Parathyroid adenoma (tissue), 2 donors: ENCODE measurements at regions not wholly inside any gene's neighbourhood (a gene's known extent, or its start where the extent isn't known, plus 50 kb on each side); places are given as distances from the start of the nearest gene placed in this dataset.

Experiments used
- H2AFZ ChIP-seq: fragments of 300-600 bp; sonication (generic); one replicate; pipeline ENCODE4 v1.7.0; 2017; ENCODE audit warnings: antibody characterized with exemption, mild to moderate bottlenecking
- H3K27ac ChIP-seq: fragments of 300-600 bp; sonication (generic); one replicate; pipeline ENCODE4 v1.7.0; 2017
- H3K27me3 ChIP-seq: fragments of 300-600 bp; sonication (generic); one replicate; pipeline ENCODE4 v1.7.0; 2017; ENCODE audit warnings: low read length; ENCODE audit not compliant: control insufficient read depth, insufficient read depth
- H3K36me3 ChIP-seq: fragments of 300-600 bp; sonication (generic); one replicate; pipeline ENCODE4 v1.7.0; 2017; ENCODE audit warnings: low read length; ENCODE audit not compliant: control insufficient read depth, insufficient read depth
- H3K4me1 ChIP-seq: fragments of 300-600 bp; sonication (generic); one replicate; pipeline ENCODE4 v1.7.0; 2017; ENCODE audit warnings: control low read depth
- H3K4me2 ChIP-seq: fragments of 300-600 bp; sonication (generic); one replicate; pipeline ENCODE4 v1.7.0; 2017; ENCODE audit warnings: low read length
- H3K4me3 ChIP-seq: fragments of 300-600 bp; sonication (generic); one replicate; pipeline ENCODE4 v1.7.0; 2017; ENCODE audit warnings: low read depth, low read length
- H3K79me2 ChIP-seq: fragments of 300-600 bp; sonication (generic); one replicate; pipeline ENCODE4 v1.7.0; 2017; ENCODE audit warnings: control low read depth
- H3K9ac ChIP-seq: fragments of 300-600 bp; sonication (generic); one replicate; pipeline ENCODE4 v1.7.0; 2017; ENCODE audit warnings: mild to moderate bottlenecking
- H3K9me3 ChIP-seq: fragments of 300-600 bp; sonication (generic); one replicate; pipeline ENCODE4 v1.7.0; 2017; ENCODE audit warnings: low read length; ENCODE audit not compliant: control insufficient read depth
- TF ChIP-seq, protein P1 (sequence below): fragments of 300-600 bp; sonication (generic); IDR thresholded peaks from one replicate; pipeline ENCODE4 v1.7.0; 2017; ENCODE audit warnings: antibody characterized with exemption, mild to moderate bottlenecking
- donor health status: primary hyperparathyroidism.

- Histone ChIP-seq H3K9ac (no peak overlapping the region), H3K36me3 (no peaks in the 10 kb centered on the region), H2AFZ (no peak overlapping the region), H3K9me3 (no peaks in the 10 kb centered on the region), H3K4me3 (no peak overlapping the region), H3K27me3 (no peaks in the 10 kb centered on the region), H3K4me2 (no peak overlapping the region), H3K79me2 (no peaks in the 10 kb centered on the region), H3K27ac (peak overlapping the region; percentile 5), H3K4me1 (peaks cover 29% of the 10 kb centered on the region)
- TF ChIP-seq, protein P1, sequence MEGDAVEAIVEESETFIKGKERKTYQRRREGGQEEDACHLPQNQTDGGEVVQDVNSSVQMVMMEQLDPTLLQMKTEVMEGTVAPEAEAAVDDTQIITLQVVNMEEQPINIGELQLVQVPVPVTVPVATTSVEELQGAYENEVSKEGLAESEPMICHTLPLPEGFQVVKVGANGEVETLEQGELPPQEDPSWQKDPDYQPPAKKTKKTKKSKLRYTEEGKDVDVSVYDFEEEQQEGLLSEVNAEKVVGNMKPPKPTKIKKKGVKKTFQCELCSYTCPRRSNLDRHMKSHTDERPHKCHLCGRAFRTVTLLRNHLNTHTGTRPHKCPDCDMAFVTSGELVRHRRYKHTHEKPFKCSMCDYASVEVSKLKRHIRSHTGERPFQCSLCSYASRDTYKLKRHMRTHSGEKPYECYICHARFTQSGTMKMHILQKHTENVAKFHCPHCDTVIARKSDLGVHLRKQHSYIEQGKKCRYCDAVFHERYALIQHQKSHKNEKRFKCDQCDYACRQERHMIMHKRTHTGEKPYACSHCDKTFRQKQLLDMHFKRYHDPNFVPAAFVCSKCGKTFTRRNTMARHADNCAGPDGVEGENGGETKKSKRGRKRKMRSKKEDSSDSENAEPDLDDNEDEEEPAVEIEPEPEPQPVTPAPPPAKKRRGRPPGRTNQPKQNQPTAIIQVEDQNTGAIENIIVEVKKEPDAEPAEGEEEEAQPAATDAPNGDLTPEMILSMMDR, result no peak
Observed at GRCh38 chr5:68429510-68429909, 214.0 kb downstream of the PIK3R1 start.

GRCh38 chr5:68430279-68430678 is 214.7 kb downstream of the PIK3R1 start:
- H3K79me2 ChIP-seq, result no peaks in the 10 kb centered on the region
- peak overlapping the region; percentile 5 for H3K27ac ChIP-seq
- H3K4me1 ChIP-seq, result peaks cover 31% of the 10 kb centered on the region
- H3K4me3 ChIP-seq, result no peak overlapping the region
- no peak overlapping the region for H3K4me2 ChIP-seq
- H3K9me3 ChIP-seq, result no peaks in the 10 kb centered on the region
- H3K36me3 ChIP-seq, result no peaks in the 10 kb centered on the region
- TF ChIP-seq, protein P1, result no peak
- no peaks in the 10 kb centered on the region for H3K27me3 ChIP-seq
- H2AFZ ChIP-seq, result no peak overlapping the region
- no peak overlapping the region for H3K9ac ChIP-seq

DNA sequence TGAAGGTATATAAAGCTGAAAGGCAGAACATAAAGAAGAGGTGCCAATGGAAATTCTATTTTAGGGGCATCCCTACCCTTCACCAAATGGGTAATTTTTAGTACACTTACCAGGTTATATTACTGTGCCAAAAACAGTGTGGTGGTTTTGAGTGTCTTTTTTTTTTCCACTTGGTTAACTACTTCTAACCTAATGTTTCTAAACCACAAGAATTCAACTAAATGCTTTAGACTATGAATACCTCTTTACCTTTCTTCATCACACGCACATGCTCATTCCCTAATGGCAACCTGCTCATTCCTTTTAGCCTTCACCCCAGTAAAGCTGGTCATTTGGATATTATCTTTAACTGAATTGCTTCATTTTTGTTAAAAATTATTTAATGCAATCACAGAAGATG is 215.6 kb downstream of the PIK3R1 start:
- Histone ChIP-seq H3K27me3 (no peaks in the 10 kb centered on the region), H3K4me2 (no peak overlapping the region), H3K9me3 (no peaks in the 10 kb centered on the region), H3K4me3 (no peak overlapping the region), H3K27ac (no peak overlapping the region), H3K9ac (no peak overlapping the region), H2AFZ (no peak overlapping the region), H3K79me2 (no peaks in the 10 kb centered on the region), H3K36me3 (no peaks in the 10 kb centered on the region), H3K4me1 (peaks cover 36% of the 10 kb centered on the region)
- TF ChIP-seq, protein P1, result no peak

DNA sequence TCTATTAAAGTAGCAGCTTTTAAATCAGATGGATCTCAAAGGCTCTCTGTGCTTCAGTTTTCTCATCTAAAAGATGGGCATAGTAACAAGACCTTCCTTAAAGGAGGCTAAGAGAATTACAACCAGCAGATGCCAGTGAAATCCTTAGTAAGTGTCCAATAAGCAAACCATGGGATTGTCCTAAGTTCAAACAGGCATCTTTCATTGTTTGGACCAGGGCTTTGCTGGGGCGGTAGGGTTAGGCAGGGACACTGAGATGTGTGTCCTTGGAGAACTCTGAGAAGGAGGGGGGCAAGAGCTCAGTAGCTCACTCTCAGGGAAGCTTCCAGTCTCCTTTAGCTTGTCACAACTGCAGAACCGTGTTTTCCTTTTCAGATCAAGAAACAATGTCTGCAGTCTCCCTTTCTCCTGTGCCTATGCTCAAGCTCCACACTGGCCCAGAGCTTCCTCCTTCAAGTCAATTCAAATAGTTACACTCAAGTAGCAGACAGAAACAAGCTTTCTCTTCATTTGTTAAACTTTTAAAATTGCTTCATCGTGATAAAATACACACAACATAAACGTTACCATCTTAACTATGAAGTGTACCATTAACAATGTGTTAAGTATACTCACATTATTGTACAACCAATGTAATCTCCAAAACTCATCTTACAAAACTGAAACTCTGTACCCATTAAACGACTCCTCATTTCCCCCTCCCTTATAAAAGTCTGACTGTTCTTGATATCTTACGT is 216.2 kb downstream of the PIK3R1 start:
- H3K4me2 ChIP-seq, result no peak overlapping the region
- H3K79me2 ChIP-seq, result no peaks in the 10 kb centered on the region
- no peak overlapping the region for H3K9ac ChIP-seq
- no peak overlapping the region for H3K4me3 ChIP-seq
- H3K36me3 ChIP-seq, result no peaks in the 10 kb centered on the region
- no peaks in the 10 kb centered on the region for H3K9me3 ChIP-seq
- TF ChIP-seq, protein P1, result no peak
- no peaks in the 10 kb centered on the region for H3K27me3 ChIP-seq
- peaks cover 41% of the 10 kb centered on the region for H3K4me1 ChIP-seq
- H3K27ac ChIP-seq, result no peak overlapping the region
- H2AFZ ChIP-seq, result peak overlapping the region; percentile 30

GRCh38 chr5:68432682-68433081 is 217.1 kb downstream of the PIK3R1 start:
- Histone ChIP-seq H3K79me2 (no peaks in the 10 kb centered on the region), H3K9me3 (no peaks in the 10 kb centered on the region), H3K4me3 (no peak overlapping the region), H3K9ac (no peak overlapping the region), H3K4me2 (no peak overlapping the region), H3K27ac (no peak overlapping the region), H2AFZ (no peak overlapping the region), H3K4me1 (peaks cover 42% of the 10 kb centered on the region), H3K36me3 (no peaks in the 10 kb centered on the region), H3K27me3 (no peaks in the 10 kb centered on the region)
- TF ChIP-seq, protein P1, result no peak
